ENCODE measurements at regions not wholly inside any gene's neighbourhood (a gene's known extent, or its start where the extent isn't known, plus 50 kb on each side); places are given as distances from the start of the nearest gene placed in this dataset.
A peak's percentile ranks its signal among the peaks of the same experiment; 100 is the strongest.

- peak in 2 of 14 experiments; percentile 30 to 46 for DNase-seq
- CTCF ChIA-PET: no interaction called here
- Histone ChIP-seq H3K9me3 (ENCODE audit: control insufficient read depth in 1 of 2, insufficient read depth in 1 of 2, low read length in 2 of 2) (peaks cover 0 to 12% of the 10 kb centered on the region in 2 experiments), H3K4me3 (ENCODE audit: low read length) (peak overlapping the region; percentile 22), H3K27me3 (ENCODE audit: control insufficient read depth in 1 of 2, insufficient read depth in 2 of 2, low read length in 2 of 2) (no peaks in the 10 kb centered on the region), H3K27ac (ENCODE audit: low read depth in 1 of 2, low read length in 2 of 2) (peak overlapping the region in 1 of 2 donors; percentile 19), H3K36me3 (ENCODE audit: insufficient read depth, low read length) (no peaks in the 10 kb centered on the region), H3K4me1 (ENCODE audit: insufficient read depth, low read length) (peaks cover 62% of the 10 kb centered on the region)
- Mint-ChIP-seq H3K4me1 (ENCODE audit: low read depth) (peaks cover 57% of the 10 kb centered on the region), H3K4me3 (peak overlapping the region; percentile 85), H3K27ac (peak overlapping the region; percentile 81), H3K9me3 (no peaks in the 10 kb centered on the region), H3K36me3 (ENCODE audit: low read depth) (no peaks in the 10 kb centered on the region), H3K27me3 (no peaks in the 10 kb centered on the region)
- POLR2A ChIA-PET: no interaction called here
- ATAC-seq (ENCODE audit: poor library complexity): no peak
- TF ChIP-seq, protein P1, sequence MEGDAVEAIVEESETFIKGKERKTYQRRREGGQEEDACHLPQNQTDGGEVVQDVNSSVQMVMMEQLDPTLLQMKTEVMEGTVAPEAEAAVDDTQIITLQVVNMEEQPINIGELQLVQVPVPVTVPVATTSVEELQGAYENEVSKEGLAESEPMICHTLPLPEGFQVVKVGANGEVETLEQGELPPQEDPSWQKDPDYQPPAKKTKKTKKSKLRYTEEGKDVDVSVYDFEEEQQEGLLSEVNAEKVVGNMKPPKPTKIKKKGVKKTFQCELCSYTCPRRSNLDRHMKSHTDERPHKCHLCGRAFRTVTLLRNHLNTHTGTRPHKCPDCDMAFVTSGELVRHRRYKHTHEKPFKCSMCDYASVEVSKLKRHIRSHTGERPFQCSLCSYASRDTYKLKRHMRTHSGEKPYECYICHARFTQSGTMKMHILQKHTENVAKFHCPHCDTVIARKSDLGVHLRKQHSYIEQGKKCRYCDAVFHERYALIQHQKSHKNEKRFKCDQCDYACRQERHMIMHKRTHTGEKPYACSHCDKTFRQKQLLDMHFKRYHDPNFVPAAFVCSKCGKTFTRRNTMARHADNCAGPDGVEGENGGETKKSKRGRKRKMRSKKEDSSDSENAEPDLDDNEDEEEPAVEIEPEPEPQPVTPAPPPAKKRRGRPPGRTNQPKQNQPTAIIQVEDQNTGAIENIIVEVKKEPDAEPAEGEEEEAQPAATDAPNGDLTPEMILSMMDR (IDR thresholded peaks at IDR 0.05): no peak
- intact Hi-C loops (cut with DNase I, micrococcal nuclease): loop anchor here in 1 of 2 experiments (10.0 kb wide), 1 partner anchor 101 kb away; no protein-coding TSS in a partner anchor
These were observed 107.6 kb upstream of the SFSWAP start for GRCh38 chr12:131603106-131603938.

GRCh38 chr12:131603939-131604795 lies 106.7 kb upstream of the SFSWAP start:
- DNase-seq (peak in 13 of 14 experiments; percentile 31 to 83 (median 53)), ATAC-seq (ENCODE audit: poor library complexity) (peak; percentile 83)
- Mint-ChIP-seq H3K9me3 (no peaks in the 10 kb centered on the region), H3K4me1 (ENCODE audit: low read depth) (peaks cover 63% of the 10 kb centered on the region), H3K36me3 (ENCODE audit: low read depth) (no peaks in the 10 kb centered on the region), H3K27me3 (no peaks in the 10 kb centered on the region), H3K27ac (peak overlapping the region; percentile 81), H3K4me3 (peak overlapping the region; percentile 85)
- POLR2A ChIA-PET: interaction anchor here (0.7 to 1.2 kb wide), 2 partner anchors 17 to 107 kb away, joined by 3 to 9 read pairs; partner anchors contain the start of gene SFSWAP
- intact Hi-C loops (cut with DNase I, micrococcal nuclease): loop anchor here in 1 of 2 experiments (10.0 kb wide), 1 partner anchor 101 kb away; no protein-coding TSS in a partner anchor
- CTCF ChIA-PET: no interaction called here
- H3K27ac ChIP-seq (ENCODE audit: low read depth in 1 of 2, low read length in 2 of 2): peak overlapping the region in 1 of 2 donors; percentile 19
- H3K27me3 ChIP-seq (ENCODE audit: control insufficient read depth in 1 of 2, insufficient read depth in 2 of 2, low read length in 2 of 2): no peaks in the 10 kb centered on the region
- TF ChIP-seq, protein P1 (IDR thresholded peaks at IDR 0.05): no peak
- peak overlapping the region; percentile 22 for H3K4me3 ChIP-seq (ENCODE audit: low read length)
- peaks cover 0 to 12% of the 10 kb centered on the region in 2 experiments for H3K9me3 ChIP-seq (ENCODE audit: control insufficient read depth in 1 of 2, insufficient read depth in 1 of 2, low read length in 2 of 2)
- peaks cover 65% of the 10 kb centered on the region for H3K4me1 ChIP-seq (ENCODE audit: insufficient read depth, low read length)
- no peaks in the 10 kb centered on the region for H3K36me3 ChIP-seq (ENCODE audit: insufficient read depth, low read length)

GRCh38 chr12:131604859-131605258 lies 106.0 kb upstream of the SFSWAP start:
- ATAC-seq (ENCODE audit: poor library complexity) (no peak), DNase-seq (peak in 1 of 14 experiments; percentile 7)
- no peaks in the 10 kb centered on the region for H3K36me3 Mint-ChIP-seq (ENCODE audit: low read depth)
- H3K27ac ChIP-seq (ENCODE audit: low read depth in 1 of 2, low read length in 2 of 2): peak overlapping the region in 1 of 2 donors; percentile 19
- ChIA-PET CTCF (no interaction called here), POLR2A (interaction anchor here (0.7 to 1.2 kb wide), 2 partner anchors 17 to 106 kb away, joined by 3 to 9 read pairs; partner anchors contain the start of gene SFSWAP)
- H3K36me3 ChIP-seq (ENCODE audit: insufficient read depth, low read length): no peaks in the 10 kb centered on the region
- TF ChIP-seq, protein P1 (IDR thresholded peaks at IDR 0.05): no peak
- H3K27ac Mint-ChIP-seq: peak overlapping the region; percentile 81
- peak overlapping the region; percentile 85 for H3K4me3 Mint-ChIP-seq
- intact Hi-C loops (cut with DNase I, micrococcal nuclease): loop anchor here in 1 of 2 experiments (10.0 kb wide), 1 partner anchor 100 kb away; no protein-coding TSS in a partner anchor
- peaks cover 0 to 12% of the 10 kb centered on the region in 2 experiments for H3K9me3 ChIP-seq (ENCODE audit: control insufficient read depth in 1 of 2, insufficient read depth in 1 of 2, low read length in 2 of 2)
- no peak overlapping the region for H3K4me3 ChIP-seq (ENCODE audit: low read length)
- no peaks in the 10 kb centered on the region for H3K9me3 Mint-ChIP-seq
- no peaks in the 10 kb centered on the region for H3K27me3 Mint-ChIP-seq
- no peaks in the 10 kb centered on the region for H3K27me3 ChIP-seq (ENCODE audit: control insufficient read depth in 1 of 2, insufficient read depth in 2 of 2, low read length in 2 of 2)
- peaks cover 68% of the 10 kb centered on the region for H3K4me1 ChIP-seq (ENCODE audit: insufficient read depth, low read length)
- H3K4me1 Mint-ChIP-seq (ENCODE audit: low read depth): peaks cover 68% of the 10 kb centered on the region
